HEK293T (cell line): ENCODE measurements at regions not wholly inside any gene's neighbourhood (a gene's known extent, or its start where the extent isn't known, plus 50 kb on each side); places are given as distances from the start of the nearest gene placed in this dataset.

ENCODE experiments used
- CTCF ChIA-PET: fragments of 350-600 bp; formaldehyde crosslinking; extraction: SDS; loops from one replicate; lab custom pipeline; 2021; ENCODE audit warnings: antibody characterized with exemption, inconsistent platforms; lab: Yijun Ruan, JAX
- POLR2A ChIA-PET: fragments of 350-600 bp; formaldehyde crosslinking; extraction: SDS; loops from one replicate; lab custom pipeline; 2020; ENCODE audit warnings: antibody characterized with exemption, inconsistent platforms; lab: Yijun Ruan, JAX
- DNase-seq: peaks from one replicate; pipeline ENCODE4 v3.0.0; 2012; ENCODE audit warnings: mixed read lengths; ENCODE audit errors: extremely low spot score
- ARNT ChIP-seq: fragments of 450-650 bp; IDR thresholded peaks from 2 replicates; pipeline ENCODE4 v1.6.1; 2017; ENCODE audit warnings: mild to moderate bottlenecking
- BHLHE40 ChIP-seq: fragments of 450-650 bp; IDR thresholded peaks from 2 replicates; pipeline ENCODE4 v1.6.1; 2016; ENCODE audit warnings: mild to moderate bottlenecking, moderate library complexity, borderline replicate concordance
- CTBP1 ChIP-seq: fragments of 450-650 bp; IDR thresholded peaks from 2 replicates; pipeline ENCODE4 v1.6.1; 2016; ENCODE audit warnings: borderline replicate concordance
- ELF4 ChIP-seq: fragments of 450-650 bp; IDR thresholded peaks from 2 replicates; pipeline ENCODE4 v1.6.1; 2017; ENCODE audit warnings: antibody characterized with exemption
- FOXA1 ChIP-seq: fragments of 450-650 bp; IDR thresholded peaks from 2 replicates; pipeline ENCODE4 v1.6.1; 2016; ENCODE audit warnings: mild to moderate bottlenecking
- FOXK2 ChIP-seq: fragments of 450-650 bp; IDR thresholded peaks from 2 replicates; pipeline ENCODE4 v1.6.1; 2016; ENCODE audit warnings: mild to moderate bottlenecking
- FOXM1 ChIP-seq: fragments of 450-650 bp; IDR thresholded peaks from 2 replicates; pipeline ENCODE4 v1.6.1; 2017; ENCODE audit warnings: mild to moderate bottlenecking, borderline replicate concordance
- HDGF ChIP-seq: fragments of 450-650 bp; IDR thresholded peaks from 2 replicates; pipeline ENCODE4 v1.6.1; 2017; ENCODE audit warnings: antibody characterized with exemption, borderline replicate concordance
- L3MBTL2 ChIP-seq: fragments of 450-650 bp; conservative IDR thresholded peaks from 2 replicates; pipeline ENCODE4 v1.6.1; 2016; ENCODE audit warnings: mild to moderate bottlenecking
- LEF1 ChIP-seq: fragments of 450-650 bp; IDR thresholded peaks from 2 replicates; pipeline ENCODE4 v1.6.1; 2017; ENCODE audit warnings: mild to moderate bottlenecking, borderline replicate concordance
- NFRKB ChIP-seq: fragments of 450-650 bp; IDR thresholded peaks from 2 replicates; pipeline ENCODE4 v1.6.1; 2016; ENCODE audit warnings: mild to moderate bottlenecking, moderate library complexity
- SP1 ChIP-seq: fragments of 450-650 bp; IDR thresholded peaks from 2 replicates; pipeline ENCODE4 v1.6.1; 2017
- SUZ12 ChIP-seq: fragments of 450-650 bp; IDR thresholded peaks from 2 replicates; pipeline ENCODE4 v1.6.1; 2016; ENCODE audit warnings: mild to moderate bottlenecking
- TARDBP ChIP-seq: fragments of 450-650 bp; IDR thresholded peaks from 2 replicates; pipeline ENCODE4 v1.6.1; 2016
- ZNF384 ChIP-seq: fragments of 450-650 bp; IDR thresholded peaks from 2 replicates; pipeline ENCODE4 v1.6.1; 2016
- TF ChIP-seq, protein P1 (sequence below): fragments of 450-650 bp; IDR thresholded peaks from 2 replicates; pipeline ENCODE4 v1.6.1; 2016

DNA sequence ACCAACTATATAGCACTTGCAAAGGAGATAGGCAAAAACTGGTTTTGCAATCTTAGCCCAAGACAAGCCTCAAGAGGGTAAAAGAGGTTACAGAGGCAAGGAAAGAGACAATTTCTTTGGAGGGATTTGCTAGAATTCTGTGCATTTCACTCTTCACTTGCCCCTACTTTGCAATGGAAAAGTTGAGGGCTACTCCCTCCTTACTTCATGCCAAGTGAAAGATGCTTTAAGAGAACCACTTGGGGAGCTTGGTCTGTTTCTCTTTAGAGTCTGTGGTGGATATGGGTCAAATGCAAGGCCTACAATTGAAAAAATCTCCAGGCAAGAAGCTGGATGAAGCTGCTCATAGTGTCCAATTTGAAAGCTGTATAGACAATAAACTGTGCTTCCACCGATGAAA lies 167.7 kb upstream of the DIO2 start:
- POLR2A ChIA-PET, result no interaction called here
- TF ChIP-seq ELF4 (no peak), SUZ12 (no peak), FOXK2 (no peak), ARNT (no peak), TARDBP (no peak)
- no peak for DNase-seq
- CTCF ChIA-PET, result no interaction called here

DNA sequence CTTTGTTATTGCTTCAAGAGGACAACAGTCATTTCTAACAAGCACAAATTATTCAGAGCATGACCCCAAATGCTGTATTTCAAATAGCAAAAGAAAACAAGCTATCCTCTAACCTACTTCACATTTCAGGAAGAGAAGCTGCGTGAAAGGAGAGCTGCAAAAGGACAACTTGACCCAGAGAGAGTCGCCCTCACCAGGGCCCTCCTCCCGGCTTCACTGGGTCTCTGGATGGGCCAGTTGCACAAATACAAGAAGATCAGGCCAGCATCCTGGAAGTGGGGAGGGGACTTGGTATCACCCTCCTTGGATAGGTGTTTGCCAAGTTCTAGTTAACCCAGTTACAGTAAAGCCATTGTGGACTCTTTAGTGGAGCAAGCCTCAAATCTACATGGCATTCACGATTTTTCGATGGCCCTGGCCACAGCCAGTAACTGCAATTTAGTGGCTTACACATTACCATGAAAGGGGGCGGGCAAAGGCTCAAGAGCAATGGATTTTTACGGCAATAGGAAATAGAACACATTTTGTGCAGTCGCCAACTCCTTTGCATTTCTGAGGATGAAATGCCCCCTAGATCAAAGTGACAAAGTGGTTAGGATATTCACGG lies 166.9 kb upstream of the DIO2 start:
- ChIA-PET POLR2A (no interaction called here), CTCF (no interaction called here)
- DNase-seq, result no peak
- TF ChIP-seq BHLHE40 (no peak), CTBP1 (no peak), ZNF384 (no peak), ARNT (no peak), ELF4 (no peak), SUZ12 (no peak), FOXM1 (no peak), SP1 (no peak), LEF1 (no peak), FOXK2 (no peak), NFRKB (no peak), TARDBP (no peak)
- TF ChIP-seq, protein P1, sequence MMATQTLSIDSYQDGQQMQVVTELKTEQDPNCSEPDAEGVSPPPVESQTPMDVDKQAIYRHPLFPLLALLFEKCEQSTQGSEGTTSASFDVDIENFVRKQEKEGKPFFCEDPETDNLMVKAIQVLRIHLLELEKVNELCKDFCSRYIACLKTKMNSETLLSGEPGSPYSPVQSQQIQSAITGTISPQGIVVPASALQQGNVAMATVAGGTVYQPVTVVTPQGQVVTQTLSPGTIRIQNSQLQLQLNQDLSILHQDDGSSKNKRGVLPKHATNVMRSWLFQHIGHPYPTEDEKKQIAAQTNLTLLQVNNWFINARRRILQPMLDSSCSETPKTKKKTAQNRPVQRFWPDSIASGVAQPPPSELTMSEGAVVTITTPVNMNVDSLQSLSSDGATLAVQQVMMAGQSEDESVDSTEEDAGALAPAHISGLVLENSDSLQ, result no peak

DNA sequence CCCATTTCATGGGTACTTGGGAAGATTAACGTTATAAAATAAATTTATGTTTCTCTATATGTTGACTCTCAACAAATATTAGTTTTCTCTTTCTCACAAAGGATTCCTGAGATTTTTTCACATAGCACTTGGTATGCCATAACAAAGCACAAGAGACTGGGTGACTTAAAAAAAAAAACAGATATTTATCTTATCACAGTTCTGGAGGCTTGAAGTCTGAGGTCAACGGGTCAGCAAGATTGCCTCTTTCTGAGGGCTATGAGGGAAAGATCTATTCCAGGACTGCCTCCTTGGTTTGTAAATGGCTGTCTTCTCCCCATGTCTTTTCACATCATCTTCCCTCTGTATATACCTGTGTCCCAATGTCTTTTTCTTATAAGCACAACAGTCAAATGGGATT lies 153.5 kb upstream of the DIO2 start:
- ChIA-PET CTCF (no interaction called here), POLR2A (no interaction called here)

DNA sequence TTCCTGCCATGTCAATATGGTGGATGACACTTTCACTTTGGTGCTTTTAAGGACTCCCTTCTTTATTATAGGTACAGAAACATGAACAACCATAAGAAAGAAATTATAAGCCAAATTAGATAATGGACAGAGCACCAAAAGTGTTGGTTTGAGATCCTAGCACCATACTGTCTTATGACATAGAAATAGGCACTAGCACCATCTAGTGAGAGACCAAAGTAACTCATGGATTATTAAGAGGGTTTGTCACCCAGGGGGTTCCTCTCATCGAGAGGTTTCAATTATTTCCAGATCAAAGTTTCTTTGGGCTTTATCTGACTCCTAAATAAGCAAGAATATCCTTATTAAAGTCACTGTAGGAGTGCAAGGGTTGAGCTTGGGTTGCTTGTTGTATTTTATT lies 153.0 kb upstream of the DIO2 start:
- DNase-seq, result peak; percentile 17
- POLR2A ChIA-PET, result no interaction called here
- CTCF ChIA-PET, result no interaction called here
- TF ChIP-seq SUZ12 (no peak), FOXA1 (no peak), CTBP1 (no peak)
- TF ChIP-seq, protein P1, result no peak

More for the DNA sequence above, 153.5 kb upstream of the DIO2 start:
- DNase-seq, result no peak
- no peak for TF ChIP-seq SP1
- no peak for TF ChIP-seq ELF4
- TF ChIP-seq ZNF384, result no peak
- TF ChIP-seq FOXK2, result no peak
- TF ChIP-seq, protein P1, result no peak
- TF ChIP-seq LEF1, result no peak
- no peak for TF ChIP-seq FOXA1
- no peak for TF ChIP-seq ARNT
- no peak for TF ChIP-seq L3MBTL2
- TF ChIP-seq NFRKB, result no peak
- TF ChIP-seq BHLHE40, result no peak
- TF ChIP-seq SUZ12, result no peak
- TF ChIP-seq FOXM1, result no peak
- TF ChIP-seq CTBP1, result no peak
- no peak for TF ChIP-seq HDGF
- no peak for TF ChIP-seq TARDBP

DNA sequence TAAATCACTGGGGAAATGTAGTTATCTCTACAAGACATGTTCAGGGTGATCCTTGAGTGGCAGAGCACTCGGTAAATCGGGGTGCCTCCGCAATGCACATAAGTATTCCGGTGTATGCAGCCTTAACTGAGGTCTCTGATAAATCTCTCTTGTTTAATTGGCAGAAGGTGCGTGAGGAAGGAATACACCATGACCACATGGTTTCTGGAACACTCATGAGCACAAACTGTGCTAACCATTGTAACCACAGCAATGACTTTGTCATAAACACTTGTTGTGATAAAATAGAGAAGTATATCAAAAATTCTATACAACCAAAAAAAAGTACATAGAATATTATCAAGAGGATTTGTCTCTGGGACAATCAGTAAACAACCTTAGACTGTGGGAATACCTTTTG lies 146.8 kb upstream of the DIO2 start:
- TF ChIP-seq CTBP1 (no peak), ELF4 (no peak), NFRKB (no peak), L3MBTL2 (no peak), LEF1 (no peak), BHLHE40 (no peak), FOXM1 (no peak), SUZ12 (no peak), ZNF384 (no peak), TARDBP (no peak)
- TF ChIP-seq, protein P1, result no peak
- ChIA-PET POLR2A (no interaction called here), CTCF (no interaction called here)
- DNase-seq, result no peak

DNA sequence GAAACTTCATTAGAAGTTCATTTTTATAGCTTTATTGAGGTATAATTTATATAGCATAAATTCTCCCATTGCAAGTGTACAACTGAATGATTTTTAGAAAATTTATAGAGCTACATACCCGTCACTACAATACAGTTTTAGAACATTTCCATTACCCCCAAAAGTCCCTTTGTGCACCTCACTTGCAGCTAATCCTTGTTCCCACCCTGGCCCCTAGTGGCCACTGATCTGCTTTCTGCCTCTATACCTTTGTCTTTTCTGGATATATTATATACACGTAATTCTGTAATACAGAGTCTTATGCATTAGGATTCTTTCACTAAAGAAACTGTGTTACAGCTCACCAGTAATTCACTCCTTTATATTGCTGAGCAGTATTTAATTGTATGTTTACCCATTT lies 145.1 kb upstream of the DIO2 start:
- TF ChIP-seq BHLHE40 (no peak), ELF4 (no peak), FOXA1 (no peak), CTBP1 (no peak), HDGF (no peak), SUZ12 (no peak), ZNF384 (no peak)
- POLR2A ChIA-PET, result no interaction called here
- DNase-seq, result no peak

More for the DNA sequence above, 145.1 kb upstream of the DIO2 start:
- CTCF ChIA-PET, result interaction anchor here (0.7 kb wide), 1 partner anchor 33 kb away, joined by 4 read pairs; no protein-coding TSS in a partner anchor
